Endodermal cell (in vitro differentiated cells): ENCODE measurements at regions not wholly inside any gene's neighbourhood (a gene's known extent, or its start where the extent isn't known, plus 50 kb on each side); places are given as distances from the start of the nearest gene placed in this dataset.
"Not testable (repeated sequence)": the region's sequence is repeated elsewhere in the genome, so short reads cannot be mapped to it uniquely, and the experiment has no call there.

ENCODE experiments used
- DNase-seq: peaks from one replicate; pipeline ENCODE4 v3.0.0-alpha.2; 2017
- H3K27ac ChIP-seq: 2 replicates; pipeline ENCODE4 v1.5.1; 2013; ENCODE audit warnings: mild to moderate bottlenecking, low read depth, low read length, moderate library complexity
- H3K27me3 ChIP-seq: 2 replicates; pipeline ENCODE4 v1.6.1; 2013; ENCODE audit warnings: mild to moderate bottlenecking, low read length, moderate library complexity; ENCODE audit not compliant: insufficient read depth, control insufficient read depth, poor library complexity, severe bottlenecking
- H3K36me3 ChIP-seq: 2 replicates; pipeline ENCODE4 v1.7.0; 2013; ENCODE audit warnings: mild to moderate bottlenecking, low read length, moderate library complexity; ENCODE audit not compliant: control insufficient read depth, insufficient read depth
- H3K4me1 ChIP-seq: one replicate; pipeline ENCODE4 v1.7.0; 2013; ENCODE audit warnings: low read length; ENCODE audit not compliant: control insufficient read depth, insufficient read depth
- H3K4me3 ChIP-seq: 2 replicates; pipeline ENCODE4 v1.5.1; 2013; ENCODE audit warnings: mild to moderate bottlenecking, low read length, moderate library complexity
- H3K9ac ChIP-seq: 2 replicates; pipeline ENCODE4 v1.6.1; 2013; ENCODE audit warnings: mild to moderate bottlenecking, low read length, moderate library complexity; ENCODE audit not compliant: poor library complexity, severe bottlenecking; ENCODE audit errors: extremely low read depth
- H3K9me3 ChIP-seq: 2 replicates; pipeline ENCODE4 v1.6.1; 2013; ENCODE audit warnings: mild to moderate bottlenecking, low read length, moderate library complexity; ENCODE audit not compliant: control insufficient read depth
- H3K27ac Mint-ChIP-seq: 2 replicates; pipeline ENCODE4 v1.8.0; 2020; ENCODE audit warnings: mixed read lengths
- H3K27me3 Mint-ChIP-seq: 2 replicates; pipeline ENCODE4 v1.8.0; 2021; ENCODE audit warnings: mild to moderate bottlenecking, mixed read lengths; ENCODE audit not compliant: insufficient read depth
- H3K36me3 Mint-ChIP-seq: 2 replicates; pipeline ENCODE4 v1.8.0; 2020; ENCODE audit warnings: low read depth, mixed read lengths
- H3K4me1 Mint-ChIP-seq: 2 replicates; pipeline ENCODE4 v1.8.0; 2020; ENCODE audit warnings: mixed read lengths
- H3K4me3 Mint-ChIP-seq: 2 replicates; pipeline ENCODE4 v1.8.0; 2020; ENCODE audit warnings: mild to moderate bottlenecking, moderate library complexity, mixed read lengths
- H3K9me3 Mint-ChIP-seq: 2 replicates; pipeline ENCODE4 v1.8.0; 2020; ENCODE audit warnings: mild to moderate bottlenecking, mixed read lengths
- CTCF ChIP-seq: fragments of 200-600 bp; sonication (generic); conservative IDR thresholded peaks from 2 replicates; pipeline ENCODE4 v1.5.0; 2021; ENCODE audit warnings: antibody characterized with exemption, mild to moderate bottlenecking
- whole genome bisulfite sequencing, 2 experiments: methylation state at CpG; one replicate each; pipeline versions ENCODE4 v1.1.5 to v1.1.7; 2013; ENCODE audit warnings: missing lambda C conversion rate in 2 of 2, mixed read lengths in 1 of 2; ENCODE audit not compliant: insufficient coverage in 1 of 2, insufficient read length in 1 of 2; 5-methylcytosine and 5-hydroxymethylcytosine counted together

- Mint-ChIP-seq H3K36me3 (no peaks in the 10 kb centered on the region), H3K9me3 (no peaks in the 10 kb centered on the region), H3K27ac (no peak overlapping the region), H3K4me3 (no peak overlapping the region), H3K27me3 (no peaks in the 10 kb centered on the region), H3K4me1 (peaks cover 2% of the 10 kb centered on the region)
- Histone ChIP-seq H3K36me3 (no peaks in the 10 kb centered on the region), H3K9ac (no peak overlapping the region), H3K27me3 (no peaks in the 10 kb centered on the region), H3K4me1 (no peaks in the 10 kb centered on the region), H3K27ac (no peak overlapping the region), H3K4me3 (no peak overlapping the region), H3K9me3 (no peaks in the 10 kb centered on the region)
- TF ChIP-seq CTCF, result no peak
- 100% methylated on average over 4 of the region's 4 CpGs; no CpG with 5 or more reads in 1 of the 2 experiments for WGBS, 2 experiments
- no peak for DNase-seq
Measured at GRCh38 chr14:84323978-84324377, 1206.0 kb upstream of the FLRT2 start.

- Histone ChIP-seq H3K9ac (no peak overlapping the region), H3K27ac (no peak overlapping the region), H3K27me3 (no peaks in the 10 kb centered on the region), H3K9me3 (peaks cover 10% of the 10 kb centered on the region), H3K4me1 (no peaks in the 10 kb centered on the region), H3K4me3 (no peak overlapping the region), H3K36me3 (no peaks in the 10 kb centered on the region)
- no peak for DNase-seq
- Mint-ChIP-seq H3K4me3 (no peak overlapping the region), H3K27ac (no peak overlapping the region), H3K27me3 (no peaks in the 10 kb centered on the region), H3K9me3 (peaks cover 9% of the 10 kb centered on the region), H3K36me3 (peaks cover 2% of the 10 kb centered on the region), H3K4me1 (no peaks in the 10 kb centered on the region)
- TF ChIP-seq CTCF, result no peak
Measured at GRCh38 chr14:84336433-84336832, 1193.5 kb upstream of the FLRT2 start.

- H3K36me3 ChIP-seq, result no peaks in the 10 kb centered on the region
- H3K27me3 Mint-ChIP-seq, result no peaks in the 10 kb centered on the region
- no peak for TF ChIP-seq CTCF
- no peaks in the 10 kb centered on the region for H3K4me1 ChIP-seq
- H3K9ac ChIP-seq, result no peak overlapping the region
- no peaks in the 10 kb centered on the region for H3K9me3 ChIP-seq
- H3K27ac Mint-ChIP-seq, result no peak overlapping the region
- no peaks in the 10 kb centered on the region for H3K4me1 Mint-ChIP-seq
- H3K4me3 ChIP-seq, result no peak overlapping the region
- no peaks in the 10 kb centered on the region for H3K27me3 ChIP-seq
- no peaks in the 10 kb centered on the region for H3K36me3 Mint-ChIP-seq
- WGBS, 2 experiments, result 94 to 100% methylated on average over 1 of the region's 1 CpG
- DNase-seq, result no peak
- no peak overlapping the region for H3K27ac ChIP-seq
- H3K4me3 Mint-ChIP-seq, result no peak overlapping the region
- peaks cover 8% of the 10 kb centered on the region for H3K9me3 Mint-ChIP-seq
Measured at GRCh38 chr14:84340938-84341337, 1189.0 kb upstream of the FLRT2 start.

- not testable (repeated sequence) for H3K27me3 ChIP-seq, H3K9me3 ChIP-seq, H3K4me3 Mint-ChIP-seq, H3K4me1 ChIP-seq, H3K27ac ChIP-seq, H3K4me3 ChIP-seq, H3K36me3 Mint-ChIP-seq, H3K27me3 Mint-ChIP-seq, H3K9me3 Mint-ChIP-seq, H3K27ac Mint-ChIP-seq, H3K4me1 Mint-ChIP-seq, DNase-seq, H3K36me3 ChIP-seq, H3K9ac ChIP-seq
- 98 to 100% methylated on average over 2 to 3 of the region's 3 CpGs for WGBS, 2 experiments
Measured at GRCh38 chr14:84341867-84342266, 1188.1 kb upstream of the FLRT2 start.
